ENCODE measurements at regions not wholly inside any gene's neighbourhood (a gene's known extent, or its start where the extent isn't known, plus 50 kb on each side); places are given as distances from the start of the nearest gene placed in this dataset.

GRCh38 chr20:24776755-24777271 lies 172.3 kb upstream of the CST7 start:
- Histone ChIP-seq H3K4me1 (ENCODE audit: control insufficient read depth, extremely low read depth, insufficient read depth, low read length) (no peaks in the 10 kb centered on the region), H2AFZ (ENCODE audit: low read depth, low read length) (no peak overlapping the region), H3K9me3 (replicated peaks; ENCODE audit: control insufficient read depth, insufficient read depth, low read length) (no peaks in the 10 kb centered on the region), H3K27me3 (ENCODE audit: control insufficient read depth in 2 of 2, insufficient read depth in 2 of 2, low read length in 2 of 2) (no peaks in the 10 kb centered on the region), H3K9ac (replicated peaks; ENCODE audit: extremely low read depth, insufficient read depth, low read length) (no peak overlapping the region), H3K36me3 (ENCODE audit: control insufficient read depth in 2 of 2, extremely low read depth in 1 of 2, insufficient read depth in 2 of 2, low read length in 2 of 2) (no peaks in the 10 kb centered on the region), H4K20me1 (replicated peaks; ENCODE audit: control insufficient read depth, extremely low read depth, insufficient read depth, low read length) (no peaks in the 10 kb centered on the region), H3K27ac (ENCODE audit: insufficient read depth, low read depth, low read length) (no peak overlapping the region), H3K9me1 (replicated peaks; ENCODE audit: control insufficient read depth, extremely low read depth, insufficient read depth, low read length) (no peaks in the 10 kb centered on the region), H3K4me2 (ENCODE audit: insufficient read depth, low read length) (no peak overlapping the region), H3K4me3 (replicated peaks in 1 of 3; ENCODE audit: insufficient read depth in 1 of 3, low read depth in 1 of 3, low read length in 3 of 3) (no peak overlapping the region), H3K79me2 (ENCODE audit: control insufficient read depth, insufficient read depth, low read length) (no peaks in the 10 kb centered on the region)
- intact Hi-C loops (cut with micrococcal nuclease) (no loop called here), dilution Hi-C loops (cut with MboI; ENCODE audit: extremely low pct_ligation_motif_present, low sequenced_read_pairs) (no loop called here)
- no peak for TF ChIP-seq POLR2A (IDR thresholded peaks at IDR 0.05; ENCODE audit: low read depth, low read length)
- TF ChIP-seq, protein P1, sequence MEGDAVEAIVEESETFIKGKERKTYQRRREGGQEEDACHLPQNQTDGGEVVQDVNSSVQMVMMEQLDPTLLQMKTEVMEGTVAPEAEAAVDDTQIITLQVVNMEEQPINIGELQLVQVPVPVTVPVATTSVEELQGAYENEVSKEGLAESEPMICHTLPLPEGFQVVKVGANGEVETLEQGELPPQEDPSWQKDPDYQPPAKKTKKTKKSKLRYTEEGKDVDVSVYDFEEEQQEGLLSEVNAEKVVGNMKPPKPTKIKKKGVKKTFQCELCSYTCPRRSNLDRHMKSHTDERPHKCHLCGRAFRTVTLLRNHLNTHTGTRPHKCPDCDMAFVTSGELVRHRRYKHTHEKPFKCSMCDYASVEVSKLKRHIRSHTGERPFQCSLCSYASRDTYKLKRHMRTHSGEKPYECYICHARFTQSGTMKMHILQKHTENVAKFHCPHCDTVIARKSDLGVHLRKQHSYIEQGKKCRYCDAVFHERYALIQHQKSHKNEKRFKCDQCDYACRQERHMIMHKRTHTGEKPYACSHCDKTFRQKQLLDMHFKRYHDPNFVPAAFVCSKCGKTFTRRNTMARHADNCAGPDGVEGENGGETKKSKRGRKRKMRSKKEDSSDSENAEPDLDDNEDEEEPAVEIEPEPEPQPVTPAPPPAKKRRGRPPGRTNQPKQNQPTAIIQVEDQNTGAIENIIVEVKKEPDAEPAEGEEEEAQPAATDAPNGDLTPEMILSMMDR (IDR thresholded peaks at IDR 0.05; ENCODE audit: extremely low read depth in 1 of 2, insufficient read depth in 1 of 2, low read depth in 1 of 2, low read length in 2 of 2) = no peak
- TF ChIP-seq JUN (IDR thresholded peaks at IDR 0.05; ENCODE audit: borderline replicate concordance, insufficient read depth, insufficient read length, low read depth) = no peak
- TF ChIP-seq POLR2AphosphoS5 (IDR thresholded peaks at IDR 0.05; ENCODE audit: insufficient read depth, low read depth, low read length) = no peak
- no peak for TF ChIP-seq FOS (IDR thresholded peaks at IDR 0.05; ENCODE audit: borderline replicate concordance, insufficient read depth, low read length)
- TF ChIP-seq EZH2 (IDR thresholded peaks at IDR 0.05; ENCODE audit: borderline replicate concordance, low read depth, low read length, severe bottlenecking) = no peak
- TF ChIP-seq GATA2 (IDR thresholded peaks at IDR 0.05; ENCODE audit: insufficient read depth, insufficient read length, low read depth, low read length) = no peak
- TF ChIP-seq MYC (IDR thresholded peaks at IDR 0.05; ENCODE audit: low read depth, low read length) = no peak
- TF ChIP-seq, protein P2, sequence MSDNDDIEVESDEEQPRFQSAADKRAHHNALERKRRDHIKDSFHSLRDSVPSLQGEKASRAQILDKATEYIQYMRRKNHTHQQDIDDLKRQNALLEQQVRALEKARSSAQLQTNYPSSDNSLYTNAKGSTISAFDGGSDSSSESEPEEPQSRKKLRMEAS (IDR thresholded peaks at IDR 0.05; ENCODE audit: insufficient read depth, insufficient read length) = no peak
- ChIA-PET POLR2A (no interaction called here), CTCF (no interaction called here)
- DNase-seq (ENCODE audit: low read depth, low spot score) (no peak), FAIRE-seq (no peak)
- no TSS peak for BruUV-seq (replicated peaks)

Data from endothelial cell of umbilical vein (primary cell).